Renal cortex interstitium (tissue), 11 donors: ENCODE measurements at regions not wholly inside any gene's neighbourhood (a gene's known extent, or its start where the extent isn't known, plus 50 kb on each side); places are given as distances from the start of the nearest gene placed in this dataset.

ENCODE experiments used
- DNase-seq, 11 donors: peaks; one replicate each; pipeline ENCODE4 v3.0.0-alpha.2; 2013; ENCODE audit warnings: low read depth in 9 of 11, low spot score in 4 of 11; ENCODE audit errors: extremely low read depth in 1 of 11

DNA sequence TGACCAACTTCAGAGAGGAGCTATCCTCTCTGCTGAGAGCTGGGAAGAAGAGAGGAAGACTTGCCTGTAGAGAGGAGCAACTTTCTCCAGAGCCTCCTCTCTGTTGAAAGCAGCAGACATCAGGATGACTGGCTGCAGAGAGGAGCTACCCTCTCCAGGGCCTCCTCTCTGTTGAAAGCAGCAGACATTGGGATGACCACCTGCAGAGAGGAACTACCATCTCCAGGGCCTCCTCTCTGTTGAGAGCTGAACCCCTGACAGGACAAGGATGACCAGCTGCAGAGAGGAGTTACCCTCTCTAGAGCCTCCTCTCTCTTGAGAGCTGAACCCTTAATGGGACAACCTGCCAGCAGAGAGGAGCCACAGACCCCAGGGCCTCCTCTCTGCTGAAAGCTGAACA lies 83.0 kb upstream of the GJB5 start:
- DNase-seq, result no peak

DNA sequence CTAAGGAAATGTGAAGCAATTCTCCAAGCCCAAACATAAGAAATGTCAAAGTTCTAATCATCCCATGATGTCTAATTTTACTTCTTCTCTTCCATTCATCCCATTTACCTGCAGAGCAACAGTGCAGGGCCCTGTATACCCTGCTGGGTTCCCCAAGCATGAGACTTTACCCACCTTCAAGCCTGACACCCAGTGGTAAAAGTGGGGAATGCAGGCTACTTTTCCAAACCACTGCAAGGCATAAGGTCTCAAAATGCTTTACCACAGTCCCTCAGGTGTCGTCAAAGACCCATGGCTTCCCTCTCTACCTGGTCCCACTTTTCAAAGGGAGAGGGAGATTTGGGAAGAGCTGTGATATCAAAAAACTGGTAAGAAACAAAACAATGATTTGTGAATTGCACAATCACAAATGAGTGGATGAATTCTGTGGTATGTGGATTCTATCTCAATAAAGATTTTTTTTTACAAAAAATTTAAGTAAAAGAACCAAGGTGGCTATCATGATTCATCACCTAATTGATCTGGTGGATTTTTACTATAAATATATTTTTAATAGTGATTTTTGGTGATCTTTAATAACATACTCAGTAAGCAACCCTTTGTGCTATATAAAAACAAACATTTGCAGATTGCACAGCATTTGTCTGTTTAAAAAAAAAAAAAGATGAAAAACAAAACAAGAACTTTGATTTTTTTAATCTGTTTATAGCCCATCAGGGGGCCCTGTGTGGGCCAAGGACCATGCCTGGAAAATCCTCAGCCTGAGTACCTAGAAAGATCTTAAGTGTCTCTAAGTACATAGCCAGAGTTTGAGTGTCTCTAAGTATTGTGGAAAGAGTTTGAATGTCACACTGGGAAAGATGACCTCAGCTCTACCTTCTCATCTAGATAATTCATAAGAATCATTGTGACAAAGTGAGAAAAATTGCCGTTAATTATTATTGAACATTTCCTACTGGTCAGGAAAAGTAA lies 73.1 kb upstream of the GJB5 start:
- DNase-seq, result peak in 5 of 11 donors; percentile 19 to 43 (median 38)

GRCh38 chr1:34682452-34683223 lies 72.2 kb upstream of the GJB5 start:
- DNase-seq, result no peak

- DNase-seq, result no peak
Measured at GRCh38 chr1:34683616-34684015, 71.2 kb upstream of the GJB5 start.

GRCh38 chr1:34684266-34684665 lies 70.6 kb upstream of the GJB5 start:
- no peak for DNase-seq

DNA sequence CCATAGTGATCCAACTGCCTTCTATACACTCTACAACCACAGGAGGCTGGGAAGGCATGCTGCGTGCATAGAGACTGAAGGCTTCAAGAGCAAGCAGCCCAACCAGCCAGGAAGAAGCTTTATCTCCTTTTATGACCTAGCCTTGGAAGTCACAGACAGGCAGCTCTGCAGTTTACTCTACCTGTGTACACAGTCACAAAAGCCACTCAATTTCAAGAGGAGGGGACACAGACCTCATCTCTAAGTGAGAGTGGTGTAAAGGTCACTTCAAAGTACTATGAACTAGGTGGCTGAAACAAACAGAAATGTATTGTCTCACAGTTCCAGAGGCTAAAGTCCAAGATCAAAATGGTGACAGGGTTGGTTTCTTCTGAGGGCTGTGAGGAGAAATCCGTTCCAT lies 69.6 kb upstream of the GJB5 start:
- DNase-seq, result no peak

GRCh38 chr1:34686531-34686930 lies 68.3 kb upstream of the GJB5 start:
- DNase-seq, result no peak

GRCh38 chr1:34688006-34688741 lies 66.7 kb upstream of the GJB5 start:
- no peak for DNase-seq

DNA sequence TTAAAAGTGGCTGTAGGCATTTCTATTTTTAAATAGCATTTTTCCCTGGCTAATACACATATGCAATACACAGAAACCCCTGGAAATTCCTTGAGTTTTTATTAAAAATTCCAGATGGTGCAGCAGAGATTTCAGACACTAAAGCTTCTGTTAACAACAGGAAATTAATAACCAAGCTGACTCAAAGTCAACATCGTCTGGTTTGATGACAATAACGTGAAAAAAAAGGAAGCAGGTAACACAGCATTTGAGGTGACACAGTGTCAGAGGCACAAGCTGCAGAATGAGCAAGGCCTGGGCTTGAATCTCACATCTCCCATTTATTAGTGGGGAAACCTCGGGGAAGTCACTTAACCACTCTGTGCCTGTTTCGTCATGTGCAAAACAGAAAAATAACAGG lies 64.6 kb upstream of the GJB5 start:
- DNase-seq, result no peak

DNA sequence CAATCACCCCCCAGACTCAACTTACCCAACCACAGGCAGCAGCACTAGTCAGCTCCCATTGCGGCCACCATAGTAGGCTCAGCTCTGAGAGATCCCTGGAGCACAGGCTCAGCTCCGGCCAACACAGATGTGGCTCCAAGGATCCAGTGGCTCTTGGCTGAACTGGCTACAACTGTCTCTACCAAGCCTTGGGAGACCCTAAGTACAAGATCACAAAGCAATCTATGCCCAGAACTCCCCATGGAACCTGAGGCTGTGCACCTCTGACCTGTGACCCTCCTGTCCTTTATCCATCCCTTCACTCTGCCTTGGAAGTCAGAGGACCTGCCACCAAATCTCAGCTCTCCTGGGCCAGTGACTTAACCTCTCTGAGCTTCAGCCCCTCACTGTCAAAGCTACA lies 61.8 kb upstream of the GJB5 start:
- no peak for DNase-seq

- no peak for DNase-seq
Measured at GRCh38 chr1:34694383-34694782, 60.5 kb upstream of the GJB5 start.

DNA sequence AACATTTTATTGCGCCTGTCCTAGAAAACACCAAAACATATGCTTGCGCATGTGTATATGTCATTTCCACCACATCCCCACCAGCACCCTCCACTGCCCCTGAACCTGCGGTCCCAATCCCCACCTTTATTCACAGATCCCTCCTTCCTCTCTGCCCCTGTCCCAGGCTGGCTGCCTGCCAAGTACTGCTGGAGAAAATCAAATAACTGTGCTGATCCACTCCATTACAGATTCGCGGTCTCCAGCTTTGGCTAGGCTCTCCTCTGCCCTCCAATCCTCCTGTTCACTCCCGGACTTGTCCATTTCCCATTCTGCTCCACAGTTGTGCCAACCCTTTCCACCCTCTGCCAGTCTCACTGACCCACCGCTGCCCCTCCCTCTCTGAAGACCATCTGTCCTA lies 59.3 kb upstream of the GJB5 start:
- no peak for DNase-seq

DNA sequence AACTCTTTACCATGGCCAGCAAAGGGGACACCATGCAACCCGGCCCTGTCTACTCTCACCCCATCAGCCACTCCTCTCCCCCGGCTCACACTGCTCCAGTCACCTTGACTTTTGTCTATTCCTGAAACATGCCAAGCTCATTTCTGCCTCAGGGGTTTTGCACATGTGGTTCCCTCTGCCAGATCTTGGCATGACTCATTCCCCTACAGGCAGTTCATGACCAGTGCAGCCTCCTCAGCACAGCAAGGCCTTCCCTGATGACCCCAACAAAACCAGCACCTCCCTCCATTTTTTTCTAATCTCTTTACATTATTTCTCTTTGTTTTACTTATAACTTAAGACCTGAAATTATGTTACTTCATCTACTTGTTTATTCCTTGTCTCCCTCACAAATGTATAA lies 58.6 kb upstream of the GJB5 start:
- DNase-seq, result no peak

DNA sequence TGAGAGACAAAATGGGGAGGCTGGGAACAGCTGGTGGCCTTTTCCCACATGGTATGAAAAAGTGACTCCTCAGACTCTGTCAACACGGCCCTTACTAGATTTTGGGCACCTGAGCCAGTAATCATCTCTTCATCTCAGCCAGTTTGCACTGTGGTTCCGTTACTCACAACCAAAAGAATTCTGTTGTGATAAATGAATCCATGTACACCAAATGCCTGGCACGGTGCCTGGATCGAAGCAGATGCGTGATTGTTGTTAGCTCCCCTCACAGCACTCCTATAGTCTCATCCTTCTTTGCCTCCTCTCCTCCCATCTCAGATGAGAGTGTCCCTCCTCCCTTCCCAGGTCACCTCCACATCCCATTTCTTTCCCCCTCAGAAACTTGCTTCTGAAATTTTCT lies 57.9 kb upstream of the GJB5 start:
- DNase-seq, result no peak

DNA sequence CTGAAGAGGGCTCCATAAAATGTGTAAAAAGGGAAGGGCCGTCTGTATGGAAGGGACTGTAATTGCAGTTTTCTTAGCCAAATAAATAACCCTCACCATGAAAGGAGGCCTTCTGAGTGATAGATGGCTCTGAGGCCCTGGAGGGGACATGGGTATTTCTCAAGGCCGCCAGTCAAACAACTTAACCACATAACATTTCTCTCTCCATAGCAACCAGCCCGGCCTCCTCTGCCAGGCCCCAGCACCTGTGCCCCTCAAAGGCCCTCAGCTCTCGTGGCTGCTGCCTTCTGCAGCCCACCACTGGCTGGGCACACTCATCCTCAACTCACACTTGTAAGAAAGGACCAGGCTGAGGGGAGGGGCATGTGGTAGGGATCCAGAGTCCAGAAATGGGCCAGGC lies 57.0 kb upstream of the GJB5 start:
- no peak for DNase-seq

DNA sequence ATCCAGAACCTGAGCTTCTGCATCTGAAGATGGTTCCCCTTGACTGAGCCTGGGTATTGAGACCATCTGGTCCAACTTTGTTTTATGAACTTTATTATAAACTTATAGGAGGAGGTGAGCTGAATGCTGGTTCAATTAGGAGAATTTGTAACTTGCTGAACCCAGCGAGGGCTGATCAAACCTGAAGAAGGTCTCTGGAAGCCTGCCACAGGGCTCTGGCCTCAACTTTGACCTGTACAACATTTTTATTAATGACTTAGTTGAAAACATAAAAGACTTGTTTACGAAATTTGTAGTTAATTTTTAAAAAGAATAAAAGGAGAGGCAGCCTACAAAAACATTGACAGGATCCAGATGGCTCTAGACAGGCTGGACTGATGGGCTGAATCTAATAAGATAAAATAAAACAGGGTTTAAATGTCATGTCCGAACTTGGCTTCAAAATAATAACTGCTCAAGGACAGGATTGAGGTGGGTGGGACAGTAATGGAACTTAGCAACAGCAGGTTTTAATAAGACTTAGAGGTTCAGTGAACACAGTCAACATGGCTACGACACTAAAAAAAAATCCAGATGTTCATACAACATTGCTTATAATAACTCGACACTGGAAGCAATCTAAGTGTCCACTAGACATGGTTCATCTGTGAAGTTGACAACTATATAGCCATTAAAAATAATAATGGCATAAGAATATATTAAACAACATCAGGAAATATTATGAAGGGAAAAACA lies 53.4 kb upstream of the GJB5 start:
- peak in 9 of 11 donors; percentile 26 to 67 (median 55) for DNase-seq
